ENCODE measurements at regions not wholly inside any gene's neighbourhood (a gene's known extent, or its start where the extent isn't known, plus 50 kb on each side); places are given as distances from the start of the nearest gene placed in this dataset.

GRCh38 chr14:61953602-61954001, 191.4 kb downstream of the SNAPC1 start (continued):
- no peak for TF ChIP-seq FOXO4 (CRISPR knock-in tag; IDR thresholded peaks at IDR 0.05)
- no peak for TF ChIP-seq PML (IDR thresholded peaks at IDR 0.05; ENCODE audit: low read length)

- no TSS peak for BruUV-seq (replicated peaks)
- CTCF ChIA-PET (ENCODE audit: low intra/inter-chr PET ratio): no interaction called here
- 0% methylated on average over 3 of the region's 3 CpGs for WGBS (ENCODE audit: insufficient coverage, low coverage, missing lambda C conversion rate)
These were observed 192.1 kb downstream of the SNAPC1 start for GRCh38 chr14:61954306-61954705.

More at GRCh38 chr14:61954306-61954705, 192.1 kb downstream of the SNAPC1 start:
- H3K27me3 ChIP-seq (ENCODE audit: control insufficient read depth in 2 of 2, insufficient read depth in 2 of 2, low read length in 2 of 2): no peaks in the 10 kb centered on the region
- no peak overlapping the region for H3K9ac ChIP-seq (ENCODE audit: insufficient read depth in 1 of 2, low read depth in 2 of 2, low read length in 2 of 2)
- no peaks in the 10 kb centered on the region for H3K9me1 ChIP-seq (ENCODE audit: control insufficient read depth, insufficient read depth, low read length)
- no peak overlapping the region for H3K4me2 ChIP-seq (ENCODE audit: insufficient read depth, low read length)
- no peak overlapping the region for H2AFZ ChIP-seq (ENCODE audit: low read depth, low read length)
- no peak for TF ChIP-seq C11orf30 (IDR thresholded peaks at IDR 0.05; ENCODE audit: low read depth)
- no peak for TF ChIP-seq ESRRB (CRISPR knock-in tag; IDR thresholded peaks at IDR 0.05; ENCODE audit: borderline replicate concordance)
- no peak for TF ChIP-seq SP2 (IDR thresholded peaks at IDR 0.05; ENCODE audit: extremely low read depth, low read depth, low read length, poor library complexity, severe bottlenecking)
- TF ChIP-seq ZNF253 (CRISPR knock-in tag; conservative IDR thresholded peaks at IDR 0.05): no peak
- TF ChIP-seq ZNF830 (CRISPR knock-in tag; IDR thresholded peaks at IDR 0.05): no peak
- no peak for TF ChIP-seq CTCFL (IDR thresholded peaks at IDR 0.05; ENCODE audit: borderline replicate concordance, insufficient read depth, low read depth, low read length, poor library complexity, severe bottlenecking)
- TF ChIP-seq SIX5 (IDR thresholded peaks at IDR 0.05; ENCODE audit: borderline replicate concordance in 1 of 2, insufficient read depth in 1 of 2, low read depth in 1 of 2, low read length in 2 of 2): no peak
- TF ChIP-seq NR1H2 (CRISPR knock-in tag; IDR thresholded peaks at IDR 0.05): no peak
- no peaks in the 10 kb centered on the region for H3K9me3 ChIP-seq (replicated peaks; ENCODE audit: control insufficient read depth, insufficient read depth, low read depth, low read length)
- in situ Hi-C loops (cut with MboI): no loop called here
- H4K20me1 ChIP-seq (replicated peaks; ENCODE audit: control insufficient read depth, insufficient read depth, low read length): no peaks in the 10 kb centered on the region
- no peak overlapping the region for H3K4me3 ChIP-seq
- no peaks in the 10 kb centered on the region for H3K79me2 ChIP-seq (ENCODE audit: control insufficient read depth, insufficient read depth, low read length)
- H3K36me3 ChIP-seq (ENCODE audit: control insufficient read depth, insufficient read depth, low read length): no peaks in the 10 kb centered on the region
- ATAC-seq (no peak), FAIRE-seq (no peak), DNase-seq (ENCODE audit: extremely low read depth in 1 of 4, low spot score in 3 of 4) (no peak)
- no peaks in the 10 kb centered on the region for H3K4me1 ChIP-seq (replicated peaks in 1 of 2; ENCODE audit: control insufficient read depth in 2 of 2, insufficient read depth in 2 of 2, low read length in 2 of 2)
- intact Hi-C loops (cut with micrococcal nuclease): no loop called here
- POLR2A ChIA-PET: no interaction called here
- no peak overlapping the region for H3K27ac ChIP-seq (ENCODE audit: extremely low read depth, low read depth, low read length)
